ENCODE measurements at regions not wholly inside any gene's neighbourhood (a gene's known extent, or its start where the extent isn't known, plus 50 kb on each side); places are given as distances from the start of the nearest gene placed in this dataset.
"Not testable (repeated sequence)": the region's sequence is repeated elsewhere in the genome, so short reads cannot be mapped to it uniquely, and the experiment has no call there.

GRCh38 chr14:27836386-27836785, 930.2 kb upstream of the FOXG1 start:
- no peak overlapping the region for H3K4me3 ChIP-seq (ENCODE audit: low read depth, low read length)
- H3K9me3 ChIP-seq = no peaks in the 10 kb centered on the region
- CTCF ChIA-PET = no interaction called here
- Mint-ChIP-seq H3K36me3 (ENCODE audit: insufficient read depth, unreplicated experiment) (no peaks in the 10 kb centered on the region), H3K27me3 (ENCODE audit: insufficient read depth, unreplicated experiment) (no peaks in the 10 kb centered on the region), H3K4me1 (ENCODE audit: low read depth, unreplicated experiment) (no peaks in the 10 kb centered on the region), H3K4me3 (ENCODE audit: unreplicated experiment) (no peak overlapping the region), H3K9me3 (ENCODE audit: unreplicated experiment) (no peaks in the 10 kb centered on the region), H3K27ac (ENCODE audit: unreplicated experiment) (no peak overlapping the region)
- BruUV-seq (replicated peaks) = no TSS peak
- no peaks in the 10 kb centered on the region for H3K27me3 ChIP-seq (replicated peaks; ENCODE audit: control insufficient read depth, insufficient read depth, low read length)
- POLR2A ChIA-PET = no interaction called here
- no peaks in the 10 kb centered on the region for H3K4me1 ChIP-seq
- no peaks in the 10 kb centered on the region for H3K36me3 ChIP-seq (ENCODE audit: control insufficient read depth, insufficient read depth, low read length)
- intact Hi-C loops (cut with micrococcal nuclease; ENCODE audit: unreplicated experiment) = no loop called here
- no peak for DNase-seq
- TF ChIP-seq, protein P1, sequence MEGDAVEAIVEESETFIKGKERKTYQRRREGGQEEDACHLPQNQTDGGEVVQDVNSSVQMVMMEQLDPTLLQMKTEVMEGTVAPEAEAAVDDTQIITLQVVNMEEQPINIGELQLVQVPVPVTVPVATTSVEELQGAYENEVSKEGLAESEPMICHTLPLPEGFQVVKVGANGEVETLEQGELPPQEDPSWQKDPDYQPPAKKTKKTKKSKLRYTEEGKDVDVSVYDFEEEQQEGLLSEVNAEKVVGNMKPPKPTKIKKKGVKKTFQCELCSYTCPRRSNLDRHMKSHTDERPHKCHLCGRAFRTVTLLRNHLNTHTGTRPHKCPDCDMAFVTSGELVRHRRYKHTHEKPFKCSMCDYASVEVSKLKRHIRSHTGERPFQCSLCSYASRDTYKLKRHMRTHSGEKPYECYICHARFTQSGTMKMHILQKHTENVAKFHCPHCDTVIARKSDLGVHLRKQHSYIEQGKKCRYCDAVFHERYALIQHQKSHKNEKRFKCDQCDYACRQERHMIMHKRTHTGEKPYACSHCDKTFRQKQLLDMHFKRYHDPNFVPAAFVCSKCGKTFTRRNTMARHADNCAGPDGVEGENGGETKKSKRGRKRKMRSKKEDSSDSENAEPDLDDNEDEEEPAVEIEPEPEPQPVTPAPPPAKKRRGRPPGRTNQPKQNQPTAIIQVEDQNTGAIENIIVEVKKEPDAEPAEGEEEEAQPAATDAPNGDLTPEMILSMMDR (IDR thresholded peaks at IDR 0.05; ENCODE audit: insufficient read depth in 1 of 2, low read depth in 1 of 2, low read length in 1 of 2, severe bottlenecking in 1 of 2, unreplicated experiment in 1 of 2) = no peak

DNA sequence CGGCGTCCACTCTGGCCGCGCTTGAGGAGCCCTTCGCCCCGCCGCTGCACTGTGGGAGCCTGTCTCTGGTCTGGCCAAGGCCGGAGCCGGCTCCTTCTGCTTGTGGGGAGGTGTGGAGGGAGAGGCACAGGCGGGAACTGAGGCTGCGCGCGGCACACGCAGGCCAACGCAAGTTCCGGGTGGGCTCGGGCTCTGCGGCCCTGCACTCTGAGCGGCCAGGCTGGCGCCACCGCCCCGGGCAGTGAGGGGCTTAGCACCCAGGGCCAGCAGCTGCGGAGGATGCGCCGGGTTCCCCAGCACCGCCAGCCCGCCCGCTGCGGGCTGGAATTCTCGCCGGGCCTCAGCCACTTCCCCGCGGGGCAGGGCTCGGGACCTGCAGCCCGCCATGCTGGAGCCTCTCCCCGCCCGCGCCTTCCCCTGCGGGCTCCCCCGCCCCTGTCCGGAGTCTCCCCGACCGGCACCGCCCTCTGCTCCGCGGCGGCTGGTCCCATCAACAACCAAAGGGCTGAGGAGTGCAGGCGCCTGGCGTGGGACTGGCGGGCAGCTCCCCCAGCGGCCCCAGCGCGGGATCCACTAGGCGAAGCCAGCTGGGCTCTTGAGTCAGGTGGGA, 921.2 kb upstream of the FOXG1 start:
- H3K36me3 Mint-ChIP-seq (ENCODE audit: insufficient read depth, unreplicated experiment) = no peaks in the 10 kb centered on the region
- intact Hi-C loops (cut with micrococcal nuclease; ENCODE audit: unreplicated experiment) = no loop called here
- BruUV-seq (replicated peaks) = no TSS peak
- DNase-seq = no peak
- Histone ChIP-seq H3K9me3 (no peaks in the 10 kb centered on the region), H3K27me3 (replicated peaks; ENCODE audit: control insufficient read depth, insufficient read depth, low read length) (no peaks in the 10 kb centered on the region), H3K4me3 (ENCODE audit: low read depth, low read length) (no peak overlapping the region), H3K36me3 (ENCODE audit: control insufficient read depth, insufficient read depth, low read length) (no peaks in the 10 kb centered on the region), H3K4me1 (no peaks in the 10 kb centered on the region)
- CTCF ChIA-PET = no interaction called here
- TF ChIP-seq, protein P1 (IDR thresholded peaks at IDR 0.05; ENCODE audit: insufficient read depth in 1 of 2, low read depth in 1 of 2, low read length in 1 of 2, severe bottlenecking in 1 of 2, unreplicated experiment in 1 of 2) = no peak
- no peak overlapping the region for H3K4me3 Mint-ChIP-seq (ENCODE audit: unreplicated experiment)
- POLR2A ChIA-PET = no interaction called here
- H3K27ac Mint-ChIP-seq (ENCODE audit: unreplicated experiment) = no peak overlapping the region
- peaks cover 8% of the 10 kb centered on the region for H3K4me1 Mint-ChIP-seq (ENCODE audit: low read depth, unreplicated experiment)
- peaks cover 24% of the 10 kb centered on the region for H3K9me3 Mint-ChIP-seq (ENCODE audit: unreplicated experiment)
- peaks cover 2% of the 10 kb centered on the region for H3K27me3 Mint-ChIP-seq (ENCODE audit: insufficient read depth, unreplicated experiment)

- no peak overlapping the region for H3K4me3 Mint-ChIP-seq (ENCODE audit: unreplicated experiment)
Measured at GRCh38 chr14:27845902-27846301, 920.7 kb upstream of the FOXG1 start.

GRCh38 chr14:27847480-27847879, 919.1 kb upstream of the FOXG1 start:
- CTCF ChIA-PET; intact Hi-C loops (cut with micrococcal nuclease; ENCODE audit: unreplicated experiment): not testable (repeated sequence)
- H3K9me3 Mint-ChIP-seq (ENCODE audit: unreplicated experiment) = peaks cover 27% of the 10 kb centered on the region

More at GRCh38 chr14:27845902-27846301, 920.7 kb upstream of the FOXG1 start:
- BruUV-seq (replicated peaks) = no TSS peak
- H3K9me3 Mint-ChIP-seq (ENCODE audit: unreplicated experiment) = peaks cover 27% of the 10 kb centered on the region
- peaks cover 8% of the 10 kb centered on the region for H3K4me1 Mint-ChIP-seq (ENCODE audit: low read depth, unreplicated experiment)
- no peak overlapping the region for H3K27ac Mint-ChIP-seq (ENCODE audit: unreplicated experiment)
- H3K27me3 ChIP-seq (replicated peaks; ENCODE audit: control insufficient read depth, insufficient read depth, low read length) = no peaks in the 10 kb centered on the region
- POLR2A ChIA-PET = no interaction called here
- no peaks in the 10 kb centered on the region for H3K4me1 ChIP-seq
- intact Hi-C loops (cut with micrococcal nuclease; ENCODE audit: unreplicated experiment) = no loop called here
- DNase-seq = no peak
- TF ChIP-seq, protein P1 (IDR thresholded peaks at IDR 0.05; ENCODE audit: insufficient read depth in 1 of 2, low read depth in 1 of 2, low read length in 1 of 2, severe bottlenecking in 1 of 2, unreplicated experiment in 1 of 2) = no peak
- no peaks in the 10 kb centered on the region for H3K9me3 ChIP-seq
- CTCF ChIA-PET = no interaction called here
- peaks cover 2% of the 10 kb centered on the region for H3K27me3 Mint-ChIP-seq (ENCODE audit: insufficient read depth, unreplicated experiment)
- H3K36me3 ChIP-seq (ENCODE audit: control insufficient read depth, insufficient read depth, low read length) = no peaks in the 10 kb centered on the region
- no peaks in the 10 kb centered on the region for H3K36me3 Mint-ChIP-seq (ENCODE audit: insufficient read depth, unreplicated experiment)
- no peak overlapping the region for H3K4me3 ChIP-seq (ENCODE audit: low read depth, low read length)

GRCh38 chr14:27849193-27849592, 917.4 kb upstream of the FOXG1 start:
- H3K4me1 Mint-ChIP-seq (ENCODE audit: low read depth, unreplicated experiment); H3K4me1 ChIP-seq; H3K9me3 ChIP-seq; POLR2A ChIA-PET; BruUV-seq (replicated peaks); H3K36me3 Mint-ChIP-seq (ENCODE audit: insufficient read depth, unreplicated experiment); H3K27me3 ChIP-seq (replicated peaks; ENCODE audit: control insufficient read depth, insufficient read depth, low read length); H3K4me3 ChIP-seq (ENCODE audit: low read depth, low read length); H3K27ac Mint-ChIP-seq (ENCODE audit: unreplicated experiment); H3K27me3 Mint-ChIP-seq (ENCODE audit: insufficient read depth, unreplicated experiment); intact Hi-C loops (cut with micrococcal nuclease; ENCODE audit: unreplicated experiment); H3K36me3 ChIP-seq (ENCODE audit: control insufficient read depth, insufficient read depth, low read length); H3K4me3 Mint-ChIP-seq (ENCODE audit: unreplicated experiment): not testable (repeated sequence)
- peaks cover 27% of the 10 kb centered on the region for H3K9me3 Mint-ChIP-seq (ENCODE audit: unreplicated experiment)
- DNase-seq = peak in 1 of 2 experiments; percentile 3
- CTCF ChIA-PET = interaction anchor here (0.6 kb wide), 1 partner anchor 74 kb away, joined by 4 read pairs; no protein-coding TSS in a partner anchor

More at GRCh38 chr14:27847480-27847879, 919.1 kb upstream of the FOXG1 start:
- H3K4me1 Mint-ChIP-seq (ENCODE audit: low read depth, unreplicated experiment); H3K27ac Mint-ChIP-seq (ENCODE audit: unreplicated experiment); H3K27me3 ChIP-seq (replicated peaks; ENCODE audit: control insufficient read depth, insufficient read depth, low read length); H3K27me3 Mint-ChIP-seq (ENCODE audit: insufficient read depth, unreplicated experiment); H3K4me3 Mint-ChIP-seq (ENCODE audit: unreplicated experiment); H3K4me1 ChIP-seq; DNase-seq; H3K36me3 Mint-ChIP-seq (ENCODE audit: insufficient read depth, unreplicated experiment); H3K36me3 ChIP-seq (ENCODE audit: control insufficient read depth, insufficient read depth, low read length); POLR2A ChIA-PET; H3K9me3 ChIP-seq; H3K4me3 ChIP-seq (ENCODE audit: low read depth, low read length); BruUV-seq (replicated peaks): not testable (repeated sequence)

Data from Caco-2 (cell line).